SK-N-SH (cell line): ENCODE measurements at regions not wholly inside any gene's neighbourhood (a gene's known extent, or its start where the extent isn't known, plus 50 kb on each side); places are given as distances from the start of the nearest gene placed in this dataset.

Experiments
- CHD2 ChIP-seq: fragments of 150-350 bp; IDR thresholded peaks from 2 replicates; pipeline ENCODE4 v1.6.1; 2018; ENCODE audit warnings: low read length; ENCODE audit not compliant: partially characterized antibody
- CTCF ChIP-seq: fragments of 200-600 bp; sonication (generic); IDR thresholded peaks from 2 replicates; pipeline ENCODE4 v1.6.1; 2017; ENCODE audit warnings: antibody characterized with exemption, mild to moderate bottlenecking, moderate library complexity
- EP300 ChIP-seq, 2 experiments: IDR thresholded peaks; 2 replicates each; pipeline versions ENCODE4 v1.4.0 to v1.6.1; 2012; ENCODE audit warnings: borderline replicate concordance in 1 of 2, low read depth in 1 of 2, low read length in 1 of 2
- FOXJ3 ChIP-seq: sonication (generic); formaldehyde crosslinking; IDR thresholded peaks from 2 replicates; pipeline ENCODE4 v1.5.1; 2020; ENCODE audit warnings: mild to moderate bottlenecking, missing genetic modification reagents
- IRF3 ChIP-seq: fragments of 150-350 bp; IDR thresholded peaks from 2 replicates; pipeline ENCODE4 v1.6.1; 2016; ENCODE audit warnings: mild to moderate bottlenecking, low read depth, low read length
- JUND ChIP-seq: IDR thresholded peaks from 2 replicates; pipeline ENCODE4 v1.4.0; 2012
- MAX ChIP-seq: IDR thresholded peaks from 2 replicates; pipeline ENCODE4 v1.4.0; 2012; ENCODE audit warnings: low read depth
- NRF1 ChIP-seq: IDR thresholded peaks from 2 replicates; pipeline ENCODE4 v1.6.1; 2012; ENCODE audit warnings: low read depth, mild to moderate bottlenecking, low read length
- POLR2AphosphoS5 ChIP-seq: IDR thresholded peaks from 2 replicates; pipeline ENCODE4 v1.6.1; 2012; ENCODE audit warnings: low read depth, low read length
- REST ChIP-seq: IDR thresholded peaks from 2 replicates; pipeline ENCODE4 v1.6.1; 2012; ENCODE audit warnings: mild to moderate bottlenecking, low read depth, low read length, moderate library complexity
- SIN3A ChIP-seq: IDR thresholded peaks from 2 replicates; pipeline ENCODE4 v1.6.1; 2012; ENCODE audit warnings: low read depth, mild to moderate bottlenecking, low read length, moderate library complexity, borderline replicate concordance
- SMC3 ChIP-seq: IDR thresholded peaks from 2 replicates; pipeline ENCODE4 v1.6.1; 2012; ENCODE audit warnings: low read depth, low read length, improper control_type of control experiment
- YY1 ChIP-seq: IDR thresholded peaks from 2 replicates; pipeline ENCODE4 v1.4.0; 2012; ENCODE audit warnings: low read depth, mild to moderate bottlenecking

GRCh38 chr12:113755098-113755497 lies 211.0 kb downstream of the RBM19 start:
- TF ChIP-seq CTCF: no peak
- no peak for TF ChIP-seq SIN3A
- no peak for TF ChIP-seq JUND
- no peak for TF ChIP-seq EP300 (IDR thresholded peaks at IDR 0.05; ENCODE audit: borderline replicate concordance in 1 of 2, low read depth in 1 of 2, low read length in 1 of 2)
- TF ChIP-seq CHD2: no peak
- TF ChIP-seq POLR2AphosphoS5: no peak
- TF ChIP-seq MAX: no peak
- TF ChIP-seq FOXJ3 (CRISPR knock-in tag): no peak
- no peak for TF ChIP-seq YY1
- no peak for TF ChIP-seq REST
- no peak for TF ChIP-seq NRF1
- TF ChIP-seq SMC3: no peak
- TF ChIP-seq IRF3: no peak
